IPS DF 4.7 (cell line): ENCODE measurements at regions not wholly inside any gene's neighbourhood (a gene's known extent, or its start where the extent isn't known, plus 50 kb on each side); places are given as distances from the start of the nearest gene placed in this dataset.

Experiments
- DNase-seq: peaks from one replicate; pipeline ENCODE4 v3.0.0-alpha.2; 2013; ENCODE audit warnings: low spot score; ENCODE audit errors: extremely low read depth

- peak; percentile 93 for DNase-seq
Measured at GRCh38 chr12:4030929-4031702, 157.9 kb upstream of the PARP11 start.

GRCh38 chr12:4027412-4027811 is 154.2 kb upstream of the PARP11 start:
- no peak for DNase-seq

GRCh38 chr12:4026517-4026916 is 153.3 kb upstream of the PARP11 start:
- DNase-seq: no peak

GRCh38 chr12:4026020-4026358 is 152.8 kb upstream of the PARP11 start:
- no peak for DNase-seq

- peak; percentile 91 for DNase-seq
Measured at GRCh38 chr12:4025181-4026019, 152.2 kb upstream of the PARP11 start.

GRCh38 chr12:4024701-4025100 is 151.5 kb upstream of the PARP11 start:
- DNase-seq: no peak

GRCh38 chr12:4015225-4016091 is 142.3 kb upstream of the PARP11 start:
- DNase-seq: no peak

GRCh38 chr12:4014858-4015224 is 141.6 kb upstream of the PARP11 start:
- DNase-seq: no peak

GRCh38 chr12:4014444-4014843 is 141.2 kb upstream of the PARP11 start:
- DNase-seq: no peak

GRCh38 chr12:4012977-4013968 is 140.1 kb upstream of the PARP11 start:
- no peak for DNase-seq

- DNase-seq: no peak
Measured at GRCh38 chr12:4012073-4012472, 138.9 kb upstream of the PARP11 start.

- DNase-seq: no peak
Measured at GRCh38 chr12:4011597-4011996, 138.4 kb upstream of the PARP11 start.

- DNase-seq: no peak
Measured at GRCh38 chr12:4009979-4010704, 136.9 kb upstream of the PARP11 start.

GRCh38 chr12:4006743-4007142 is 133.5 kb upstream of the PARP11 start:
- DNase-seq: no peak

GRCh38 chr12:4005851-4006430 is 132.7 kb upstream of the PARP11 start:
- DNase-seq: no peak

- no peak for DNase-seq
Measured at GRCh38 chr12:4003576-4003975, 130.4 kb upstream of the PARP11 start.

- no peak for DNase-seq
Measured at GRCh38 chr12:4002601-4003000, 129.4 kb upstream of the PARP11 start.

GRCh38 chr12:4001841-4002240 is 128.6 kb upstream of the PARP11 start:
- DNase-seq: no peak

- no peak for DNase-seq
Measured at GRCh38 chr12:4001031-4001430, 127.8 kb upstream of the PARP11 start.

GRCh38 chr12:3999904-4000303 is 126.7 kb upstream of the PARP11 start:
- DNase-seq: no peak
